Endothelial cell of umbilical vein (primary cell): ENCODE measurements at regions not wholly inside any gene's neighbourhood (a gene's known extent, or its start where the extent isn't known, plus 50 kb on each side); places are given as distances from the start of the nearest gene placed in this dataset.

Experiments used
- BruUV-seq: library from RNA; stranded (reverse); fragments of 400-500 nt; replicated peaks from 2 replicates; lab custom pipeline; 2021; lab: Mats Ljungman, UMichigan
- CTCF ChIA-PET: fragments of 300-600, 350-600 bp; sonication (Branson Sonifier 250); formaldehyde crosslinking; loops from one replicate; lab custom pipeline; 2021; ENCODE audit warnings: antibody characterized with exemption, inconsistent platforms; lab: Charles Lee
- POLR2A ChIA-PET: fragments of 300-600, 350-600 bp; sonication (Branson Sonifier 250); formaldehyde crosslinking; loops from one replicate; lab custom pipeline; 2021; ENCODE audit warnings: antibody characterized with exemption, inconsistent platforms; lab: Charles Lee
- DNase-seq: peaks from one replicate; pipeline ENCODE4 v3.0.0-alpha.2; 2011; ENCODE audit warnings: low read depth, low spot score
- FAIRE-seq: peaks from 2 replicates; lab custom pipeline; 2011; peaks lifted over from hg19 to GRCh38; lab: Jason Lieb, UNC
- H2AFZ ChIP-seq: 2 replicates; pipeline ENCODE4 v1.6.0; 2012; ENCODE audit warnings: low read depth, low read length, control low read depth, inconsistent platforms
- H3K27ac ChIP-seq: 2 replicates; pipeline ENCODE4 v1.5.1; 2011; ENCODE audit warnings: low read depth, mild to moderate bottlenecking, control low read depth, low read length, moderate library complexity; ENCODE audit not compliant: insufficient read depth
- H3K27me3 ChIP-seq, 2 experiments: 2 replicates each; pipeline versions ENCODE4 v1.6.0 to v1.6.1; 2011; ENCODE audit warnings: low read length in 2 of 2, mixed read lengths in 1 of 2; ENCODE audit not compliant: control insufficient read depth in 2 of 2, insufficient read depth in 2 of 2
- H3K36me3 ChIP-seq, 2 experiments: 2 replicates in 1 of 2; 3 replicates in 1 of 2; pipeline ENCODE4 v1.5.1; 2011; ENCODE audit warnings: low read length in 2 of 2, mild to moderate bottlenecking in 1 of 2, moderate library complexity in 1 of 2; ENCODE audit not compliant: control insufficient read depth in 2 of 2, insufficient read depth in 2 of 2; ENCODE audit errors: extremely low read depth in 1 of 2
- H3K4me1 ChIP-seq: 3 replicates; pipeline ENCODE4 v1.5.1; 2011; ENCODE audit warnings: mild to moderate bottlenecking, low read length; ENCODE audit not compliant: control insufficient read depth, insufficient read depth; ENCODE audit errors: extremely low read depth
- H3K4me2 ChIP-seq: 2 replicates; pipeline ENCODE4 v1.6.1; 2011; ENCODE audit warnings: low read length, control low read depth, mixed read lengths; ENCODE audit not compliant: insufficient read depth
- H3K4me3 ChIP-seq, 3 experiments: fragments of 200-600 bp in 1 of 3; sonication (generic), shearing (Covaris generic) in 1 of 3; replicated peaks in 1 of 3; 2 replicates each; pipeline ENCODE4 v1.5.1; 2011 to 2016; ENCODE audit warnings: control low read depth in 3 of 3, low read length in 3 of 3, mild to moderate bottlenecking in 2 of 3, inconsistent platforms in 1 of 3, low read depth in 1 of 3, moderate library complexity in 1 of 3; ENCODE audit not compliant: insufficient read depth in 1 of 3
- H3K79me2 ChIP-seq: 2 replicates; pipeline ENCODE4 v1.6.0; 2012; ENCODE audit warnings: low read length, inconsistent platforms; ENCODE audit not compliant: control insufficient read depth, insufficient read depth
- H3K9ac ChIP-seq: replicated peaks from 2 replicates; pipeline ENCODE3; 2011; ENCODE audit warnings: low read length, control low read depth; ENCODE audit not compliant: insufficient read depth; ENCODE audit errors: extremely low read depth
- H3K9me1 ChIP-seq: replicated peaks from 3 replicates; pipeline ENCODE4 v1.6.0; 2011; ENCODE audit warnings: mild to moderate bottlenecking, low read length; ENCODE audit not compliant: control insufficient read depth, insufficient read depth; ENCODE audit errors: extremely low read depth
- H3K9me3 ChIP-seq: replicated peaks from 2 replicates; pipeline ENCODE4 v1.5.1; 2012; ENCODE audit warnings: low read length, inconsistent platforms; ENCODE audit not compliant: control insufficient read depth, insufficient read depth
- H4K20me1 ChIP-seq: replicated peaks from 2 replicates; pipeline ENCODE3; 2011; ENCODE audit warnings: mild to moderate bottlenecking, low read length; ENCODE audit not compliant: control insufficient read depth, insufficient read depth; ENCODE audit errors: extremely low read depth
- EZH2 ChIP-seq: IDR thresholded peaks from 2 replicates; pipeline ENCODE4 v1.6.1; 2012; ENCODE audit warnings: borderline replicate concordance, low read depth, mild to moderate bottlenecking, moderate library complexity, low read length, inconsistent platforms; ENCODE audit not compliant: severe bottlenecking
- FOS ChIP-seq: IDR thresholded peaks from 2 replicates; pipeline ENCODE4 v1.6.1; 2011; ENCODE audit warnings: mild to moderate bottlenecking, low read length, moderate library complexity, borderline replicate concordance; ENCODE audit not compliant: insufficient read depth
- GATA2 ChIP-seq: IDR thresholded peaks from 2 replicates; pipeline ENCODE4 v1.7.0; 2011; ENCODE audit warnings: low read depth, mild to moderate bottlenecking, moderate library complexity, mixed read lengths, low read length; ENCODE audit not compliant: insufficient read length, insufficient read depth
- JUN ChIP-seq: IDR thresholded peaks from 2 replicates; pipeline ENCODE4 v1.6.1; 2011; ENCODE audit warnings: borderline replicate concordance, low read depth; ENCODE audit not compliant: insufficient read length, insufficient read depth
- MYC ChIP-seq: IDR thresholded peaks from one replicate; pipeline ENCODE4 v1.6.1; 2011; ENCODE audit warnings: mild to moderate bottlenecking, low read depth, low read length
- POLR2A ChIP-seq: IDR thresholded peaks from 2 replicates; pipeline ENCODE4 v1.6.1; 2012; ENCODE audit warnings: low read depth, mild to moderate bottlenecking, control low read depth, low read length
- POLR2AphosphoS5 ChIP-seq: IDR thresholded peaks from 2 replicates; pipeline ENCODE4 v1.6.1; 2012; ENCODE audit warnings: low read depth, mild to moderate bottlenecking, control low read depth, low read length, moderate library complexity; ENCODE audit not compliant: insufficient read depth
- dilution Hi-C: fragments of 300-500 bp; cut with MboI; formaldehyde crosslinking; loops from one replicate; pipeline ENCODE4 v1.15.0; 2019; ENCODE audit warnings: low sequenced_read_pairs; ENCODE audit not compliant: extremely low pct_ligation_motif_present
- intact Hi-C: fragments of 100-400 bp; cut with micrococcal nuclease; formaldehyde crosslinking; loops from one replicate; pipeline ENCODE4 v1.10.0; 2022
- TF ChIP-seq, protein P1 (sequence below), 2 donors: IDR thresholded peaks; 1 replicate in 1 of 2; 2 replicates in 1 of 2; pipeline ENCODE4 v1.5.1; 2011; ENCODE audit warnings: low read length in 2 of 2, mild to moderate bottlenecking in 2 of 2, moderate library complexity in 2 of 2, control low read depth in 1 of 2, inconsistent platforms in 1 of 2, low read depth in 1 of 2; ENCODE audit not compliant: insufficient read depth in 1 of 2; ENCODE audit errors: extremely low read depth in 1 of 2
- TF ChIP-seq, protein P2 (sequence below): IDR thresholded peaks from 2 replicates; pipeline ENCODE4 v1.6.1; 2011; ENCODE audit not compliant: insufficient read depth, insufficient read length

DNA sequence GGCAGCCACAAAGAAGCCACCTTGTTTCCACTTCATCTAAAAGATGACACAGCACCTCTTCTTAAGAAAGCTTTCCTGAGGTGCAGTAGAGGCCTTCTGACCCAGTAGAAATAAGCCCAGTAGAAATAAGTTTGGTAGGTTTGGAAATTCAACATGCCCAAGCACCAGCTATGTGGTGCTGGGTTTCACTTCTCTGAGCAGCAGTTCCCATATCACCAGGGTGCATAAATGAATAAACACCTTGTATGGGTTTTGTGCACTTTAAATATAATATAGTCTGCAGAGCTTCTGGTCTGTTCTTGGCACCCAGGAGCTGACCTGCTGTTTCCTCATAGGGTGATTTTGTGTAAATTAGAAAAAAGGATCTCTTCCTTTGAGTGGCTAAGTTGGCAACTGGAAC lies 492.4 kb upstream of the SORCS1 start:
- Histone ChIP-seq H3K27ac (no peak overlapping the region), H3K9me3 (peaks cover 5% of the 10 kb centered on the region), H3K9me1 (no peaks in the 10 kb centered on the region), H3K79me2 (no peaks in the 10 kb centered on the region), H3K4me2 (no peak overlapping the region), H4K20me1 (no peaks in the 10 kb centered on the region), H3K36me3 (no peaks in the 10 kb centered on the region), H3K9ac (no peak overlapping the region), H3K4me1 (no peaks in the 10 kb centered on the region), H2AFZ (no peak overlapping the region), H3K27me3 (no peaks in the 10 kb centered on the region), H3K4me3 (no peak overlapping the region)
- intact Hi-C loops (no loop called here), dilution Hi-C loops (no loop called here)
- TF ChIP-seq GATA2 (no peak), FOS (no peak)
- ChIA-PET POLR2A (no interaction called here), CTCF (no interaction called here)
- no peak for FAIRE-seq
- DNase-seq, result no peak
- BruUV-seq, result no TSS peak

DNA sequence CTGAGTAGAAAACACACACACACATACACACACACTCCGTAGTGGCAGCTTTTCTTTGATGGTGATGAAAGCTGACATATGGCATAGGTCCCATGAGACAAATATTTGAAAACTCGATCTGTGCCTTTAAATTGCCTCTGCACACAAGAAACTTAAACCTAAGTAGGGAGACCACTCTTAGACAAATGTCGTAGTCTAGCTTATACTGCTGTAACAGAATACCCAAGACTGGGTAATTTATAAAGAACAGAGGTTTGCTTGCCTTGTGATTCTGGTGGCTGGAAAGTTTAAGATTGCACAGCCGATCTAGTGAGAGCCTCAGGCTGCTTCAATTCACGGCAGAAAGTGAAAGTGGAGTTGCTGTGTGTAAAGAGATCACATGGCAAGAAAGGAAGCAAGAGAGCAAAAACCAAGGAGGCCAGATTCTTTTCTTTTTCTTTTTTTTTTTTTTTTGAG lies 489.4 kb upstream of the SORCS1 start:
- dilution Hi-C loops, result no loop called here
- H3K4me2 ChIP-seq, result no peak overlapping the region
- FAIRE-seq (no peak), DNase-seq (no peak)
- H4K20me1 ChIP-seq, result no peaks in the 10 kb centered on the region
- H3K9me3 ChIP-seq, result peaks cover 7% of the 10 kb centered on the region
- H3K27ac ChIP-seq, result no peak overlapping the region
- no peak overlapping the region for H3K9ac ChIP-seq
- no peaks in the 10 kb centered on the region for H3K4me1 ChIP-seq
- no peaks in the 10 kb centered on the region for H3K27me3 ChIP-seq
- no peak overlapping the region for H3K4me3 ChIP-seq
- POLR2A ChIA-PET, result no interaction called here
- CTCF ChIA-PET, result no interaction called here
- H3K36me3 ChIP-seq, result no peaks in the 10 kb centered on the region
- no peaks in the 10 kb centered on the region for H3K9me1 ChIP-seq
- H2AFZ ChIP-seq, result no peak overlapping the region
- H3K79me2 ChIP-seq, result no peaks in the 10 kb centered on the region
- TF ChIP-seq, protein P1, sequence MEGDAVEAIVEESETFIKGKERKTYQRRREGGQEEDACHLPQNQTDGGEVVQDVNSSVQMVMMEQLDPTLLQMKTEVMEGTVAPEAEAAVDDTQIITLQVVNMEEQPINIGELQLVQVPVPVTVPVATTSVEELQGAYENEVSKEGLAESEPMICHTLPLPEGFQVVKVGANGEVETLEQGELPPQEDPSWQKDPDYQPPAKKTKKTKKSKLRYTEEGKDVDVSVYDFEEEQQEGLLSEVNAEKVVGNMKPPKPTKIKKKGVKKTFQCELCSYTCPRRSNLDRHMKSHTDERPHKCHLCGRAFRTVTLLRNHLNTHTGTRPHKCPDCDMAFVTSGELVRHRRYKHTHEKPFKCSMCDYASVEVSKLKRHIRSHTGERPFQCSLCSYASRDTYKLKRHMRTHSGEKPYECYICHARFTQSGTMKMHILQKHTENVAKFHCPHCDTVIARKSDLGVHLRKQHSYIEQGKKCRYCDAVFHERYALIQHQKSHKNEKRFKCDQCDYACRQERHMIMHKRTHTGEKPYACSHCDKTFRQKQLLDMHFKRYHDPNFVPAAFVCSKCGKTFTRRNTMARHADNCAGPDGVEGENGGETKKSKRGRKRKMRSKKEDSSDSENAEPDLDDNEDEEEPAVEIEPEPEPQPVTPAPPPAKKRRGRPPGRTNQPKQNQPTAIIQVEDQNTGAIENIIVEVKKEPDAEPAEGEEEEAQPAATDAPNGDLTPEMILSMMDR (IDR thresholded peaks at IDR 0.05; ENCODE audit: extremely low read depth in 1 of 2, insufficient read depth in 1 of 2, low read depth in 1 of 2, low read length in 2 of 2), result no peak
- TF ChIP-seq EZH2 (no peak), POLR2AphosphoS5 (no peak), MYC (no peak), POLR2A (no peak), JUN (no peak), FOS (no peak), GATA2 (no peak)
- TF ChIP-seq, protein P2, sequence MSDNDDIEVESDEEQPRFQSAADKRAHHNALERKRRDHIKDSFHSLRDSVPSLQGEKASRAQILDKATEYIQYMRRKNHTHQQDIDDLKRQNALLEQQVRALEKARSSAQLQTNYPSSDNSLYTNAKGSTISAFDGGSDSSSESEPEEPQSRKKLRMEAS, result no peak
- intact Hi-C loops, result no loop called here
- BruUV-seq, result no TSS peak
